SK-N-SH (cell line): ENCODE measurements at regions not wholly inside any gene's neighbourhood (a gene's known extent, or its start where the extent isn't known, plus 50 kb on each side); places are given as distances from the start of the nearest gene placed in this dataset.

Experiments
- CTCF ChIA-PET: fragments of 300-600, 350-600 bp; formaldehyde crosslinking; extraction: SDS; loops from one replicate; lab custom pipeline; 2021; lab: Yijun Ruan, JAX
- POLR2A ChIA-PET: fragments of 350-600 bp; sonication (Branson Sonifier 250); formaldehyde crosslinking; extraction: SDS; loops from one replicate; lab custom pipeline; 2020; ENCODE audit warnings: antibody characterized with exemption, inconsistent platforms; lab: Yijun Ruan, JAX
- DNase-seq: peaks from one replicate; pipeline ENCODE4 v3.0.0; 2012
- H2AFZ ChIP-seq: fragments of 200-600 bp; sonication (generic); 2 replicates; pipeline ENCODE4 v1.8.1; 2016; ENCODE audit warnings: antibody characterized with exemption, mild to moderate bottlenecking, low read depth
- H3F3A ChIP-seq: fragments of 200-600 bp; sonication (generic); replicated peaks from 2 replicates; pipeline ENCODE3; 2016; ENCODE audit warnings: antibody characterized with exemption, mild to moderate bottlenecking; ENCODE audit not compliant: insufficient read depth
- H3K27ac ChIP-seq, 2 experiments: fragments of 200-500 bp in 1 of 2; fragments of 200-600 bp in 1 of 2; sonication (Bioruptor generic) in 1 of 2; sonication (generic), shearing (Covaris generic) in 1 of 2; 2 replicates each; pipeline versions ENCODE4 v1.5.1 to v1.6.1; 2014 to 2016; ENCODE audit warnings: low read depth in 2 of 2, inconsistent platforms in 1 of 2, low read length in 1 of 2, mild to moderate bottlenecking in 1 of 2, mixed read lengths in 1 of 2
- H3K27me3 ChIP-seq: fragments of 200-600 bp; sonication (generic), shearing (Covaris generic); 2 replicates; pipeline ENCODE4 v1.6.1; 2016; ENCODE audit warnings: mixed run types; ENCODE audit not compliant: insufficient read depth
- H3K36me3 ChIP-seq, 2 experiments: fragments of 200-500 bp in 1 of 2; fragments of 200-600 bp in 1 of 2; sonication (Bioruptor generic) in 1 of 2; sonication (generic) in 1 of 2; replicated peaks in 1 of 2; 2 replicates each; pipeline versions ENCODE3 to v1.5.1; 2014 to 2016; ENCODE audit warnings: low read length in 1 of 2, mild to moderate bottlenecking in 1 of 2; ENCODE audit not compliant: insufficient read depth in 2 of 2, control insufficient read depth in 1 of 2
- H3K4me1 ChIP-seq, 2 experiments: fragments of 200-500 bp in 1 of 2; fragments of 200-600 bp in 1 of 2; sonication (Bioruptor generic) in 1 of 2; sonication (generic), shearing (Covaris generic) in 1 of 2; 2 replicates each; pipeline versions ENCODE4 v1.5.1 to v1.6.1; 2014 to 2016; ENCODE audit warnings: low read depth in 1 of 2, low read length in 1 of 2, mixed run types in 1 of 2; ENCODE audit not compliant: insufficient read depth in 2 of 2, control insufficient read depth in 1 of 2
- H3K4me2 ChIP-seq: fragments of 200-600 bp; sonication (generic), shearing (Covaris generic); 2 replicates; pipeline ENCODE4 v1.6.1; 2017; ENCODE audit warnings: mixed run types
- H3K4me3 ChIP-seq, 2 experiments: fragments of 200-500 bp in 1 of 2; fragments of 200-600 bp in 1 of 2; sonication (Bioruptor generic) in 1 of 2; sonication (generic), shearing (Covaris generic) in 1 of 2; 2 replicates each; pipeline versions ENCODE4 v1.5.1 to v1.8.1; 2014 to 2016; ENCODE audit warnings: low read depth in 2 of 2, inconsistent platforms in 1 of 2, low read length in 1 of 2, mild to moderate bottlenecking in 1 of 2, mixed read lengths in 1 of 2, moderate library complexity in 1 of 2
- H3K79me2 ChIP-seq: fragments of 200-600 bp; sonication (generic); 2 replicates; pipeline ENCODE4 v1.8.1; 2017; ENCODE audit warnings: mild to moderate bottlenecking; ENCODE audit not compliant: insufficient read depth
- H3K9ac ChIP-seq: fragments of 200-600 bp; sonication (generic); 2 replicates; pipeline ENCODE4 v1.6.1; 2017; ENCODE audit warnings: mixed run types
- H3K9me2 ChIP-seq: fragments of 200-600 bp; sonication (generic); 2 replicates; pipeline ENCODE4 v1.6.1; 2017; ENCODE audit warnings: mixed run types
- H3K9me3 ChIP-seq: fragments of 200-600 bp; sonication (generic); 2 replicates; pipeline ENCODE4 v1.6.1; 2017; ENCODE audit warnings: mixed run types, mild to moderate bottlenecking, moderate library complexity
- H4K20me1 ChIP-seq: fragments of 200-600 bp; sonication (generic); 2 replicates; pipeline ENCODE4 v1.6.1; 2017; ENCODE audit warnings: mild to moderate bottlenecking, mixed run types; ENCODE audit not compliant: insufficient read depth
- CHD2 ChIP-seq: fragments of 150-350 bp; IDR thresholded peaks from 2 replicates; pipeline ENCODE4 v1.6.1; 2018; ENCODE audit warnings: low read length; ENCODE audit not compliant: partially characterized antibody
- EP300 ChIP-seq, 2 experiments: IDR thresholded peaks; 2 replicates each; pipeline versions ENCODE4 v1.4.0 to v1.6.1; 2012; ENCODE audit warnings: borderline replicate concordance in 1 of 2, low read depth in 1 of 2, low read length in 1 of 2
- FOSL2 ChIP-seq: IDR thresholded peaks from 2 replicates; pipeline ENCODE4 v1.4.0; 2012; ENCODE audit warnings: low read depth, mild to moderate bottlenecking, moderate library complexity, borderline replicate concordance
- FOXJ3 ChIP-seq: sonication (generic); formaldehyde crosslinking; IDR thresholded peaks from 2 replicates; pipeline ENCODE4 v1.5.1; 2020; ENCODE audit warnings: mild to moderate bottlenecking, missing genetic modification reagents
- GABPA ChIP-seq: IDR thresholded peaks from 2 replicates; pipeline ENCODE4 v1.4.0; 2012; ENCODE audit warnings: low read depth, mild to moderate bottlenecking
- MEF2A ChIP-seq: IDR thresholded peaks from 2 replicates; pipeline ENCODE4 v1.4.0; 2012; ENCODE audit warnings: low read depth, borderline replicate concordance
- MXI1 ChIP-seq: IDR thresholded peaks from 2 replicates; pipeline ENCODE4 v1.6.1; 2012; ENCODE audit warnings: mild to moderate bottlenecking, low read depth, low read length, improper control_type of control experiment
- RAD21 ChIP-seq: IDR thresholded peaks from 2 replicates; pipeline ENCODE4 v1.6.1; 2012; ENCODE audit warnings: mild to moderate bottlenecking, low read length
- RCOR1 ChIP-seq: fragments of 150-350 bp; IDR thresholded peaks from 2 replicates; pipeline ENCODE4 v1.6.1; 2017; ENCODE audit warnings: antibody characterized with exemption, low read length
- SIN3A ChIP-seq: IDR thresholded peaks from 2 replicates; pipeline ENCODE4 v1.6.1; 2012; ENCODE audit warnings: low read depth, mild to moderate bottlenecking, low read length, moderate library complexity, borderline replicate concordance
- TAF1 ChIP-seq: IDR thresholded peaks from 2 replicates; pipeline ENCODE4 v1.6.1; 2012; ENCODE audit warnings: low read depth, mild to moderate bottlenecking, low read length, moderate library complexity, borderline replicate concordance
- TCF12 ChIP-seq: IDR thresholded peaks from 2 replicates; pipeline ENCODE4 v1.4.0; 2012
- TEAD4 ChIP-seq: IDR thresholded peaks from 2 replicates; pipeline ENCODE4 v1.4.0; 2012; ENCODE audit warnings: mild to moderate bottlenecking, borderline replicate concordance; ENCODE audit not compliant: insufficient read depth
- WGBS: methylation state at CpG from one replicate; pipeline ENCODE4 v1.1.6; 2017; ENCODE audit warnings: low lambda C conversion rate; 5-methylcytosine and 5-hydroxymethylcytosine counted together
- TF ChIP-seq, protein P1 (sequence below): IDR thresholded peaks from 2 replicates; pipeline ENCODE4; 2012
- TF ChIP-seq, protein P2 (sequence below): IDR thresholded peaks from 2 replicates; pipeline ENCODE4 v1.6.1; 2012; ENCODE audit warnings: mild to moderate bottlenecking, low read depth, low read length, moderate library complexity
- TF ChIP-seq, protein P3 (sequence below): IDR thresholded peaks from 2 replicates; pipeline ENCODE4 v1.4.0; 2012; ENCODE audit warnings: low read depth

DNA sequence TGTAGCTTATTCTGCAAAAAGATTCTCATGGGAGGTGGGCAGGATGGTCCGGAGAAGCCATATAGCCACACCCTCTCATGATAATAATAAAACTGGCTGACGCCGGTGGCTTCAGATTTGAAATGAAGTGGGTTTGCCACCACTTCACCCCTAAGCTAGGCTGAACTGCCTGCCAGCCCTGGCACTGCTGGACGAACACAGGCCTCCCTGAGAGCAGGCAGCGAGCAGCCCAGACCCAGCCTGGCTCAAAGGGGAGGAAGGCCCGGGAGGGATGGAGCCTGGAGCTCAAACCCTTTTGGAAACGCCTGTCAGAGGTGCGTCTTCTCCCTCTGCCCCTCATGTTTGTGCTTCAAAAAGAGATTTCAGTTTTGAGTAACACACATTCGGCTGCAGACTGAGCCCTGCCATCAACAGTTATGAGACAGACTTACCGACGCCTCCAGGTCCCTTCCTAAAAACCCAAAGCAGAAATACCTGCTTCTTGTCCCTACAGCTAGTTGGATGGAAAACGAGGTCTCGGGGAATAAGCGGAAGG is 71.1 kb upstream of the HPCAL1 start:
- H3K79me2 ChIP-seq = no peaks in the 10 kb centered on the region
- H3K36me3 ChIP-seq = no peaks in the 10 kb centered on the region
- H3K9ac ChIP-seq = no peak overlapping the region
- H3K27ac ChIP-seq = no peak overlapping the region
- ChIA-PET POLR2A (no interaction called here), CTCF (interaction anchor here (1.0 to 3.9 kb wide), 3 partner anchors 21 to 203 kb away, joined by 3 to 13 read pairs (median 4); no protein-coding TSS in a partner anchor)
- 80% methylated on average over 14 of the region's 14 CpGs for WGBS
- H3K4me1 ChIP-seq = no peaks in the 10 kb centered on the region; a peak in 1 of 4 replicates
- H3K9me3 ChIP-seq = no peaks in the 10 kb centered on the region
- no peak overlapping the region for H2AFZ ChIP-seq
- no peaks in the 10 kb centered on the region for H3K9me2 ChIP-seq
- no peaks in the 10 kb centered on the region; the same call in 1 of the 2 replicates for H3K27me3 ChIP-seq
- no peak overlapping the region for H3K4me2 ChIP-seq
- TF ChIP-seq FOSL2 = no peak
- TF ChIP-seq, protein P1, sequence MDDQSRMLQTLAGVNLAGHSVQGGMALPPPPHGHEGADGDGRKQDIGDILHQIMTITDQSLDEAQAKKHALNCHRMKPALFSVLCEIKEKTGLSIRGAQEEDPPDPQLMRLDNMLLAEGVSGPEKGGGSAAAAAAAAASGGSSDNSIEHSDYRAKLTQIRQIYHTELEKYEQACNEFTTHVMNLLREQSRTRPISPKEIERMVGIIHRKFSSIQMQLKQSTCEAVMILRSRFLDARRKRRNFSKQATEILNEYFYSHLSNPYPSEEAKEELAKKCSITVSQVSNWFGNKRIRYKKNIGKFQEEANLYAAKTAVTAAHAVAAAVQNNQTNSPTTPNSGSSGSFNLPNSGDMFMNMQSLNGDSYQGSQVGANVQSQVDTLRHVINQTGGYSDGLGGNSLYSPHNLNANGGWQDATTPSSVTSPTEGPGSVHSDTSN = no peak
- TF ChIP-seq RAD21 = no peak
- no peak for TF ChIP-seq TAF1
- no peak for TF ChIP-seq TCF12
- no peak for TF ChIP-seq MEF2A
- TF ChIP-seq MXI1 = no peak
- TF ChIP-seq FOXJ3 (CRISPR knock-in tag) = no peak
- TF ChIP-seq, protein P2, sequence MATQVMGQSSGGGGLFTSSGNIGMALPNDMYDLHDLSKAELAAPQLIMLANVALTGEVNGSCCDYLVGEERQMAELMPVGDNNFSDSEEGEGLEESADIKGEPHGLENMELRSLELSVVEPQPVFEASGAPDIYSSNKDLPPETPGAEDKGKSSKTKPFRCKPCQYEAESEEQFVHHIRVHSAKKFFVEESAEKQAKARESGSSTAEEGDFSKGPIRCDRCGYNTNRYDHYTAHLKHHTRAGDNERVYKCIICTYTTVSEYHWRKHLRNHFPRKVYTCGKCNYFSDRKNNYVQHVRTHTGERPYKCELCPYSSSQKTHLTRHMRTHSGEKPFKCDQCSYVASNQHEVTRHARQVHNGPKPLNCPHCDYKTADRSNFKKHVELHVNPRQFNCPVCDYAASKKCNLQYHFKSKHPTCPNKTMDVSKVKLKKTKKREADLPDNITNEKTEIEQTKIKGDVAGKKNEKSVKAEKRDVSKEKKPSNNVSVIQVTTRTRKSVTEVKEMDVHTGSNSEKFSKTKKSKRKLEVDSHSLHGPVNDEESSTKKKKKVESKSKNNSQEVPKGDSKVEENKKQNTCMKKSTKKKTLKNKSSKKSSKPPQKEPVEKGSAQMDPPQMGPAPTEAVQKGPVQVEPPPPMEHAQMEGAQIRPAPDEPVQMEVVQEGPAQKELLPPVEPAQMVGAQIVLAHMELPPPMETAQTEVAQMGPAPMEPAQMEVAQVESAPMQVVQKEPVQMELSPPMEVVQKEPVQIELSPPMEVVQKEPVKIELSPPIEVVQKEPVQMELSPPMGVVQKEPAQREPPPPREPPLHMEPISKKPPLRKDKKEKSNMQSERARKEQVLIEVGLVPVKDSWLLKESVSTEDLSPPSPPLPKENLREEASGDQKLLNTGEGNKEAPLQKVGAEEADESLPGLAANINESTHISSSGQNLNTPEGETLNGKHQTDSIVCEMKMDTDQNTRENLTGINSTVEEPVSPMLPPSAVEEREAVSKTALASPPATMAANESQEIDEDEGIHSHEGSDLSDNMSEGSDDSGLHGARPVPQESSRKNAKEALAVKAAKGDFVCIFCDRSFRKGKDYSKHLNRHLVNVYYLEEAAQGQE = no peak
- no peak for TF ChIP-seq EP300 (IDR thresholded peaks at IDR 0.05; ENCODE audit: borderline replicate concordance in 1 of 2, low read depth in 1 of 2, low read length in 1 of 2)
- no peak for TF ChIP-seq RCOR1
- no peak for TF ChIP-seq GABPA
- no peak for TF ChIP-seq CHD2
- TF ChIP-seq, protein P3, sequence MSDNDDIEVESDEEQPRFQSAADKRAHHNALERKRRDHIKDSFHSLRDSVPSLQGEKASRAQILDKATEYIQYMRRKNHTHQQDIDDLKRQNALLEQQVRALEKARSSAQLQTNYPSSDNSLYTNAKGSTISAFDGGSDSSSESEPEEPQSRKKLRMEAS = no peak
- TF ChIP-seq SIN3A = no peak
- no peak for TF ChIP-seq TEAD4
- H3F3A ChIP-seq = no peaks in the 10 kb centered on the region
- no peaks in the 10 kb centered on the region for H4K20me1 ChIP-seq
- no peak for DNase-seq
- H3K4me3 ChIP-seq = no peak overlapping the region
